HTR-8/SVneo (cell line): ENCODE measurements at regions not wholly inside any gene's neighbourhood (a gene's known extent, or its start where the extent isn't known, plus 50 kb on each side); places are given as distances from the start of the nearest gene placed in this dataset.

Experiments
- DNase-seq: peaks from one replicate; pipeline ENCODE4 v3.0.0; 2011; ENCODE audit warnings: low spot score, mixed read lengths; ENCODE audit not compliant: insufficient read length
- FAIRE-seq: peaks from 2 replicates; lab custom pipeline; 2011; peaks lifted over from hg19 to GRCh38; lab: Jason Lieb, UNC

- DNase-seq, result no peak
- no peak for FAIRE-seq
Measured at GRCh38 chr2:34419856-34420255, 820.8 kb upstream of the FAM98A start.

- no peak for FAIRE-seq
- DNase-seq, result no peak
Measured at GRCh38 chr2:34416856-34417255, 817.8 kb upstream of the FAM98A start.

GRCh38 chr2:34414856-34415255 is 815.8 kb upstream of the FAM98A start:
- DNase-seq (no peak), FAIRE-seq (no peak)

GRCh38 chr2:34408100-34408499 is 809.0 kb upstream of the FAM98A start:
- FAIRE-seq, result no peak
- DNase-seq, result no peak

- DNase-seq (no peak), FAIRE-seq (no peak)
Measured at GRCh38 chr2:34403512-34403911, 804.4 kb upstream of the FAM98A start.

GRCh38 chr2:34402376-34402775 is 803.3 kb upstream of the FAM98A start:
- FAIRE-seq, result no peak

GRCh38 chr2:34401186-34401585 is 802.1 kb upstream of the FAM98A start:
- FAIRE-seq (no peak), DNase-seq (no peak)

More at GRCh38 chr2:34402376-34402775, 803.3 kb upstream of the FAM98A start:
- DNase-seq, result no peak

- DNase-seq, result no peak
- no peak for FAIRE-seq
Measured at GRCh38 chr2:34388446-34388845, 789.3 kb upstream of the FAM98A start.

- DNase-seq, result no peak
- no peak for FAIRE-seq
Measured at GRCh38 chr2:34387536-34387935, 788.4 kb upstream of the FAM98A start.

GRCh38 chr2:34379586-34379985 is 780.5 kb upstream of the FAM98A start:
- FAIRE-seq (no peak), DNase-seq (no peak)

- FAIRE-seq (no peak), DNase-seq (no peak)
Measured at GRCh38 chr2:34373586-34374233, 774.6 kb upstream of the FAM98A start.

GRCh38 chr2:34372967-34373366 is 773.9 kb upstream of the FAM98A start:
- no peak for FAIRE-seq
- no peak for DNase-seq

GRCh38 chr2:34371711-34372110 is 772.6 kb upstream of the FAM98A start:
- FAIRE-seq, result no peak
- DNase-seq, result no peak

- no peak for FAIRE-seq
Measured at GRCh38 chr2:34368304-34368703, 769.2 kb upstream of the FAM98A start.

GRCh38 chr2:34365932-34366331 is 766.8 kb upstream of the FAM98A start:
- peak; percentile 1 for DNase-seq
- FAIRE-seq, result no peak

More at GRCh38 chr2:34368304-34368703, 769.2 kb upstream of the FAM98A start:
- no peak for DNase-seq

- DNase-seq (no peak), FAIRE-seq (no peak)
Measured at GRCh38 chr2:34365512-34365911, 766.4 kb upstream of the FAM98A start.

GRCh38 chr2:34353509-34354113 is 754.5 kb upstream of the FAM98A start:
- DNase-seq, result no peak
- no peak for FAIRE-seq

GRCh38 chr2:34349527-34349926 is 750.4 kb upstream of the FAM98A start:
- FAIRE-seq (no peak), DNase-seq (no peak)

- no peak for FAIRE-seq
- DNase-seq, result no peak
Measured at GRCh38 chr2:34345030-34345429, 745.9 kb upstream of the FAM98A start.

- FAIRE-seq (no peak), DNase-seq (no peak)
Measured at GRCh38 chr2:34340307-34340706, 741.2 kb upstream of the FAM98A start.

- no peak for DNase-seq
- no peak for FAIRE-seq
Measured at GRCh38 chr2:34337735-34338134, 738.6 kb upstream of the FAM98A start.

GRCh38 chr2:34332813-34333212 is 733.7 kb upstream of the FAM98A start:
- FAIRE-seq, result no peak
- no peak for DNase-seq
